ENCODE measurements at regions not wholly inside any gene's neighbourhood (a gene's known extent, or its start where the extent isn't known, plus 50 kb on each side); places are given as distances from the start of the nearest gene placed in this dataset.

DNA sequence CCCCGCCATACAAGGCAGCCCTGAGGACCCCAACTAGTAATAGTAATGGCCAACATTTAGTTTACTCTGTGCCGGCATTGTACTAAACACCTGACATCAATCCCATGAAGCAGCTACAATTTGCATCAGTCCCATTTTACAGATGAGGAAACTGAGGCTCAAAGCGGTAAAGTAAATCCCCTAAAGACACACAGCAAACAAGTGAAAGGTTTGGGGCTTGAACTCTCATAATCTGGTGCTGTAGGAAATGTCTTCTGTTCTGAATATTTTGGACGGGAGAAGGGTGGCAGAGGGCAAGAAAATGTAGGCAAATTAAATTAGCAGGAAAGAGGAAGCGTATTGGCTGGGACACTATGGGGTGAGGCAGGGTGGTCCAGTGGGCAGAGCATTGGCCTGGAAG lies 160.3 kb upstream of the SYT13 start:
- no peak overlapping the region for H2AFZ ChIP-seq (ENCODE audit: low read length)
- H3K79me2 ChIP-seq (ENCODE audit: insufficient read depth, low read length) = no peaks in the 10 kb centered on the region
- Mint-ChIP-seq H3K27me3 (ENCODE audit: low read depth) (peaks cover 2% of the 10 kb centered on the region; the same call in 1 of the 2 replicates), H3K36me3 (ENCODE audit: insufficient read depth in 1 of 3, low read depth in 3 of 3) (no peaks in the 10 kb centered on the region), H3K4me3 (no peak overlapping the region), H3K4me1 (peaks cover 3 to 10% of the 10 kb centered on the region in 2 experiments), H3K27ac (no peak overlapping the region), H3K9me3 (no peaks in the 10 kb centered on the region)
- H3K23ac ChIP-seq (ENCODE audit: insufficient read length, low read depth, low read length) = no peak overlapping the region
- H3K9me3 ChIP-seq (ENCODE audit: control insufficient read depth, low read depth, low read length) = no peaks in the 10 kb centered on the region
- H3K9ac ChIP-seq (ENCODE audit: extremely low read depth, insufficient read length, low read length) = no peak overlapping the region
- no peak overlapping the region for H3T11ph ChIP-seq (ENCODE audit: low read length)
- no peak overlapping the region for H3K14ac ChIP-seq (ENCODE audit: insufficient read depth, low read length)
- no peaks in the 10 kb centered on the region for H3K4me1 ChIP-seq (ENCODE audit: insufficient read depth, low read length)
- no peak for DNase-seq
- H3K79me1 ChIP-seq (ENCODE audit: insufficient read depth, low read depth, low read length, poor library complexity, severe bottlenecking) = no peaks in the 10 kb centered on the region
- H3K18ac ChIP-seq (ENCODE audit: insufficient read length, low read depth, low read length) = no peak overlapping the region
- no peak overlapping the region for H3K56ac ChIP-seq (ENCODE audit: insufficient read length, low read depth, low read length)
- no peak overlapping the region for H2BK15ac ChIP-seq (ENCODE audit: low read depth, low read length)
- H2BK12ac ChIP-seq (ENCODE audit: insufficient read length, low read depth, low read length) = no peak overlapping the region
- H2BK5ac ChIP-seq (ENCODE audit: insufficient read length, low read length) = no peak overlapping the region
- no peaks in the 10 kb centered on the region for H3K23me2 ChIP-seq (ENCODE audit: insufficient read length, low read depth, low read length, poor library complexity, severe bottlenecking)
- TF ChIP-seq, protein P1, sequence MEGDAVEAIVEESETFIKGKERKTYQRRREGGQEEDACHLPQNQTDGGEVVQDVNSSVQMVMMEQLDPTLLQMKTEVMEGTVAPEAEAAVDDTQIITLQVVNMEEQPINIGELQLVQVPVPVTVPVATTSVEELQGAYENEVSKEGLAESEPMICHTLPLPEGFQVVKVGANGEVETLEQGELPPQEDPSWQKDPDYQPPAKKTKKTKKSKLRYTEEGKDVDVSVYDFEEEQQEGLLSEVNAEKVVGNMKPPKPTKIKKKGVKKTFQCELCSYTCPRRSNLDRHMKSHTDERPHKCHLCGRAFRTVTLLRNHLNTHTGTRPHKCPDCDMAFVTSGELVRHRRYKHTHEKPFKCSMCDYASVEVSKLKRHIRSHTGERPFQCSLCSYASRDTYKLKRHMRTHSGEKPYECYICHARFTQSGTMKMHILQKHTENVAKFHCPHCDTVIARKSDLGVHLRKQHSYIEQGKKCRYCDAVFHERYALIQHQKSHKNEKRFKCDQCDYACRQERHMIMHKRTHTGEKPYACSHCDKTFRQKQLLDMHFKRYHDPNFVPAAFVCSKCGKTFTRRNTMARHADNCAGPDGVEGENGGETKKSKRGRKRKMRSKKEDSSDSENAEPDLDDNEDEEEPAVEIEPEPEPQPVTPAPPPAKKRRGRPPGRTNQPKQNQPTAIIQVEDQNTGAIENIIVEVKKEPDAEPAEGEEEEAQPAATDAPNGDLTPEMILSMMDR (conservative IDR thresholded peaks at IDR 0.05) = no peak
- no peak overlapping the region for H2BK120ac ChIP-seq (ENCODE audit: low read depth, low read length, poor library complexity, severe bottlenecking)
- no peak overlapping the region for H4K5ac ChIP-seq (ENCODE audit: insufficient read length, low read depth, low read length)
- no peaks in the 10 kb centered on the region for H4K20me1 ChIP-seq (ENCODE audit: control insufficient read depth, insufficient read depth, insufficient read length)
- no peak overlapping the region for H4K91ac ChIP-seq (ENCODE audit: insufficient read length, low read depth, low read length)
- no peaks in the 10 kb centered on the region for H3K27me3 ChIP-seq (ENCODE audit: insufficient read depth, low read length)
- no peak overlapping the region for H3K4me2 ChIP-seq (ENCODE audit: insufficient read depth, insufficient read length, low read length)
- no peak overlapping the region for H3K27ac ChIP-seq (ENCODE audit: insufficient read length, low read depth, low read length)
- H3K4ac ChIP-seq (ENCODE audit: low read depth, low read length) = no peak overlapping the region
- no peak overlapping the region for H2AK5ac ChIP-seq (ENCODE audit: insufficient read length, low read length)
- H2BK20ac ChIP-seq (ENCODE audit: low read depth, low read length, poor library complexity, severe bottlenecking) = no peak overlapping the region
- H4K8ac ChIP-seq (replicated peaks; ENCODE audit: insufficient read length, low read depth, low read length) = no peak overlapping the region
- WGBS (ENCODE audit: extremely low coverage, insufficient read length, low lambda C conversion rate) = no CpG with 5 or more reads among the region's 5 CpGs

Data from H9 (cell line).